ENCODE measurements at regions not wholly inside any gene's neighbourhood (a gene's known extent, or its start where the extent isn't known, plus 50 kb on each side); places are given as distances from the start of the nearest gene placed in this dataset.
"Not testable (repeated sequence)": the region's sequence is repeated elsewhere in the genome, so short reads cannot be mapped to it uniquely, and the experiment has no call there.

DNA sequence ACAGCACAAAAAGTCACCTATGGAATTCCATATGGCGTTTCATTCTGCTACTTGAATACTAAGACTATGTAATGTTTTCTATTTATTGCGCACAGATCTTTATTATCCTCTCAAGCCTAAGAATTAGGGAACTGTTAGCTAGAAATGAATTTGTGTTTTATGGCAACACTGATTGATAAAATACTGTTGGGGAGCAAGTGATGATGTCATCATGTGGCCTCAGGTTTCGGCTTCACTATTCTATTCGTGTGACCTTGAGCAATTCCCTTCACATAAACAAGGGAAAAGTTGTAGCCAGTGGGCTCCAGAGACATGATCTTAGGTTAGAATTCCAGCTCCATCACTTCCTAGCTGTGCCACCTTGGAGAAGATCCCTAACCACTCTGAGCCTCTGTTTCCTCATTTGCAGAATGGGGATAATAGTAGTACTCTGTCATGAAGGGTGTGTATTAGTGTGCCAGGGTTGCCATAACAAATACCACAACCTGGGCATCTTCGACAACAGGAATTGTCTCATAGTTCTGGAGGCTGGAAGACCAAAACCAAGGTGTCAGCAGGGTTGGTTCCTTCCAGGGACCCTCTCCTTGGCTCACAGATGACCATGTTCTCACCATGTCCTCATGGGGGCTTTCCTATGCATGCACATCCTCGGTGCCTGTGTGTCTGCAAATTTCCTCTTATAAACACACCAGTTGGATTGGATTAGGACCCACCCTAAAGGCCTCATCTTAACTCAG, 371.2 kb downstream of the RRAGC start:
- FAIRE-seq: no peak

GRCh38 chr1:38487396-38487795, 372.2 kb downstream of the RRAGC start:
- DNase-seq (ENCODE audit: low spot score in 2 of 2): no peak
- FAIRE-seq: no peak

More for the DNA sequence above, 371.2 kb downstream of the RRAGC start:
- DNase-seq (ENCODE audit: low spot score in 2 of 2): no peak

- FAIRE-seq: no peak
- no peak for DNase-seq (ENCODE audit: low spot score in 2 of 2)
These were observed 373.5 kb downstream of the RRAGC start for GRCh38 chr1:38486085-38486484.

- DNase-seq (ENCODE audit: low spot score in 2 of 2): no peak
- no peak for FAIRE-seq
These were observed 377.4 kb downstream of the RRAGC start for GRCh38 chr1:38481871-38482826.

GRCh38 chr1:38479662-38480061, 379.9 kb downstream of the RRAGC start:
- FAIRE-seq; DNase-seq (ENCODE audit: low spot score in 2 of 2): not testable (repeated sequence)

- DNase-seq (ENCODE audit: low spot score in 2 of 2) (no peak), FAIRE-seq (no peak)
These were observed 381.8 kb downstream of the RRAGC start for GRCh38 chr1:38477811-38478210.

- DNase-seq (ENCODE audit: low spot score in 2 of 2): no peak
- FAIRE-seq: no peak
These were observed 382.8 kb downstream of the RRAGC start for GRCh38 chr1:38476850-38477178.

GRCh38 chr1:38476111-38476849, 383.3 kb downstream of the RRAGC start:
- DNase-seq (ENCODE audit: low spot score in 2 of 2): peak; percentile 35 to 63
- FAIRE-seq: no peak

GRCh38 chr1:38475624-38476005, 384.0 kb downstream of the RRAGC start:
- FAIRE-seq (no peak), DNase-seq (ENCODE audit: low spot score in 2 of 2) (no peak)

DNA sequence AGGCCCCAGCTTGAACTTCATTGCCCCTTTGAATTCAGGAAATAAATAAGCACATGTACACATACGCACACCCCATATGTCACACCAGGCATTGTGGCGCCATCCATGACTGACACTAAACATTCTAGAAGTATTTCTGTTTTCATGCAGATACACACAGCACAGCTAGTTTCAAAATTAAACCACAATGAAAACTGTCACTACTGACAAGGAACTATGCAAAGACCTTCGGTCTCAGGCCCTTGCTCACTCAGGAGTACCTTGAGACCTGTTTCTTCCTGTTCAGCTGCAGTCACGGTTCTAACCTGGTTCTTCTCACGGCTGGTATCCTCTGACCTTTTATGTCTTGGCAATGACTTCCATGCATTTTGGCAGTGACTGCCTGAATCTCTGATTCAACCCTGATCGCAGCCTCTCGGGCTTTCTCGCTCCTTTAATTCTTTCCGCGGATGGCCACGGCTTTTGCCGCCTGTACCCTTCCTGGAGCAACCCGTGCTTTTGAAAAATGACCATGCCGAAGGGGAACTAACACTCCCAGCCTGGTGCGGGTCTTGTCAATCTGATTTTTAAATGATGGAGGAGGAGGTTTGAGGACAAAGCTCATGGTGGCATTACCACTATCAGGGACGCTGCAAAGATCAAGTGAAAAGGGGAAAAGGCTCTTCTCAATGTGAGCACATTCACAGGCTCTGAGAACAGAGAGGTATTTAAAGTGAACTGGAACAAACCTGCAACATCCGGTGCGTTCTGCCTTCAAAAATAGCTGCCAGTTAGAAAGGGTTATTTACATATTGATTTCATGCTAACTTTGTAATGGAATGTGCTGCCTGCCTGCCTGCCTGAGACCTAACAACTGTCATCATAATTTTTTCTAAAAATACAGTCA, 384.6 kb downstream of the RRAGC start:
- no peak for DNase-seq (ENCODE audit: low spot score in 2 of 2)
- FAIRE-seq: no peak

DNA sequence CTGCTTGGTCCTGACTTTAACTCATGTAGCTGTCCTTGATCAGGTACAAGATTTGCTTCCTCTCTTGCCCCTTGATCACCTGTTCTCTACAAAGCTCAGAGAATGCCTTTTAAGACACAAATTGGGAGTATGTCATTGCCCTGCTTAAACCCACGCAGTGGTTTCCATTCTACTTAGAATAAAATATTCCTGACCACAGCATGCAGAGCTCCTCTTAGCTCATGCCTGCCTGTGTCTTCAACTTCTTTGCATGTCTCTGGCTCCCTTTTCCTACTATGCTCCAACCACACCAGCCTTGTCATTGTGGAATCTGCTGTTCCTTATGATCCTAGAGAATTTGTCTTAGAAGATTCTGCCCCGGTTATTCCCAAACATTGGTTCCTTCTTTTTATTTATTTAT, 393.1 kb downstream of the RRAGC start:
- FAIRE-seq (no peak), DNase-seq (ENCODE audit: low spot score in 2 of 2) (no peak)

- FAIRE-seq (no peak), DNase-seq (ENCODE audit: low spot score in 2 of 2) (no peak)
These were observed 394.1 kb downstream of the RRAGC start for GRCh38 chr1:38465460-38465859.

DNA sequence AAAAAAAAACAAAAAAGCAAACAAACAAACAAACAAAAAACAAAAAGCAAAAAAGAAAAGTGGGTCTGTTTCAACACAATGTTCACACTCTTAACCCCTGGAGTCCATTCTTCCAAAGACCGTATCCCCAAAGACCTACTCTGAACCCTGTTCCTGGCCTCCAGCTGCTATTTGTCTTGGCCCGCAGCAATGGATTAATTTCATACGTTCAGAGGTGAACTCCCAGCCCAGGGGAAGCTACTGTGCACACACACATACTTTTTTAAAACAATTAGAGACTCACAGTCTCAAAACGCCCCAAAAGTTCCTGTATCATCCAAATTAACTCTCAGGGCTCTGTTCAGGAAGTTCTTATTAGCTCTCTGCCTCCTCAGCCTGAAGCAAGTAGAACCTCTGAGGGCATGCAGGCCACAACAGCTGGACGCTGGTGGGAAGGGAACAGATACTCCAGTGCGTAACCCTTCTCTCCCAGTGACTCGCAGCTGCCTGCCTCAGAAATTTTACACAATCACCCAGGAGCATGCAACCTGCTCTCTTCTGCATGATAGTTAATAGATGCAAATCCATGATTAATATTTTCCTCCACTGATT, 395.4 kb downstream of the RRAGC start:
- FAIRE-seq (no peak), DNase-seq (ENCODE audit: low spot score in 2 of 2) (no peak)

- DNase-seq (ENCODE audit: low spot score in 2 of 2) (no peak), FAIRE-seq (no peak)
These were observed 396.5 kb downstream of the RRAGC start for GRCh38 chr1:38463074-38463473.

DNA sequence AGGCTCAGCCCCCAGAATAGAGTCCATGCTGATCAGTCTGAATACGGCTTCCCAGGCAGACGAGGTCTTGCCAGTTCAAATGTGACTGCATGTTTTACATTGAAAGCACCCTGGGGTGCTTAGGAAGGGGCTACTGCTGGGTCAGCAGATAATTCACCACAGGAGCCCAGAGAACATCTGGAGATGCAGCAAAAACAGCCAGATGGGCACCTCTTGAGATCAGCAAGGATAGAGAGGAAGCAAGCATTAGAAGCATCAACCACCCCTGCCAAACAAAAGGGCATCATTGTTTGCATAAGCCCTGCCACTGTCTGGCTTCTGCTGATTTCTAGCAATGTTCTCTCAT, 403.1 kb downstream of the RRAGC start:
- FAIRE-seq (no peak), DNase-seq (ENCODE audit: low spot score in 2 of 2) (no peak)

DNA sequence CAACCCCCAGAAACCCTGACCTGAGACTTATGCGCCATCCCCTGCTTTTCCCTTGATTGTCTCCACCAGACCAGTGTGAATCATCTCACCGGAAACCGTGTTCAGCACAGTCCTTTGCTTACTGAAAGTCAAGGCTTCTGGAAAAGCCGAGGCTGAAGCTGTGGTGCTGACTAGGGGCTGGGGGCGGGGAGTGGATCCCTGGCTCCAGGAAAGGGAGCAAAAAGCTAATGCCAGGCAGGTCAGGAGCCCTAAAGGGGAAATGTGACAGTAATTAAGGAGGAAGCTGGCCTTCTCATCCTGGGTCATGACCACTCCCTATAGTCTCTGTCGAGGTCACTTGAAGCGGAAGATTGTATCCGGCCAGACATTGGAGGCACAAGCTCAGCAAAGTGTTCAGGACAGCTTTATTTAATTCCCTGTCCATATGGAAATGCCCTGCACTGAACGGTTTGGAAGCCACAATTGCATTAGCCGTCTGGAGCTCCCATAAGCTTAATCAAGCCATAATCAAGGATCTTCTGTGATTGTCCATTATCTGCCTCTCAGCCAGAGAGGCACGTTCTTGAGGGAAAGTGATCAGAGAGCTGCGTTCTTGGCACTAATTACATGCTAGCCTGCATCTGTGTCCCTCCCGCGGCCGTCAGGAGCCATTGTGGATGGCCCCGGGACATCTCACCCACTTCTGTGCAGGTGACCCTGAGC, 403.6 kb downstream of the RRAGC start:
- FAIRE-seq (no peak), DNase-seq (ENCODE audit: low spot score in 2 of 2) (no peak)

DNA sequence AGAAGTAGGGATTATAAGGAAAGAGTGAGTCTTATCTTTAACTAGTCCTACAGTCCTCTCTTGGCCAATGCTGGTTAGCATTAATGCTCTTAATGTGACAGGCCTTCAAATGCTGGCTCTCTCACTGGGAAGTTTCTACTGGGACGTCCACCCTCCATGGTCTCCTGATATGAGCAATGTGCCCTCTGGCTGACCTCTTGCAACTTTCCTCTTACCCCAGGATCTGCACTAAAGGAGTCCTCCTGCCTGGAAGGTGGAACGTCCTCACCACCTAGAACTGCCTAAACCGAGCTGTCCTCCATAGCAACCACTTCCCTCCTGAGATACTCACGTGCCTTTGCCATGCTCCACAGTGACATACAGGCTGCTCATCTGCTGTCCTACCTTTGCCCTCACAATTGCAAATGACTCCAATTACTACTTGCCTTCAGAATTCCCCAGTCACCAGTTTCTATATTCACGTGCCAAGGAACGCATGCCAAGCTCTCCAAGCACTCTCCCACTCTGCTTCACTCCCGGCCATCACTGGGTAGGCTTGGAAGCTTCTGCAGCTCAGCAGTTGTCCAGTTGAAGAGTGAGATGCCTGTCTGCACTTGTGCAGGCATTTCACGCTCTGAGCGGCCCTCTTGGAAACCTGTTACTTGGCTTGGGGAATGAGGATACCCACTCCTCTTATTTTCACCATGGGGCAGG, 404.7 kb downstream of the RRAGC start:
- no peak for FAIRE-seq

GRCh38 chr1:38454236-38454635, 405.3 kb downstream of the RRAGC start:
- no peak for DNase-seq (ENCODE audit: low spot score in 2 of 2)
- FAIRE-seq: no peak

More for the DNA sequence above, 404.7 kb downstream of the RRAGC start:
- no peak for DNase-seq (ENCODE audit: low spot score in 2 of 2)

DNA sequence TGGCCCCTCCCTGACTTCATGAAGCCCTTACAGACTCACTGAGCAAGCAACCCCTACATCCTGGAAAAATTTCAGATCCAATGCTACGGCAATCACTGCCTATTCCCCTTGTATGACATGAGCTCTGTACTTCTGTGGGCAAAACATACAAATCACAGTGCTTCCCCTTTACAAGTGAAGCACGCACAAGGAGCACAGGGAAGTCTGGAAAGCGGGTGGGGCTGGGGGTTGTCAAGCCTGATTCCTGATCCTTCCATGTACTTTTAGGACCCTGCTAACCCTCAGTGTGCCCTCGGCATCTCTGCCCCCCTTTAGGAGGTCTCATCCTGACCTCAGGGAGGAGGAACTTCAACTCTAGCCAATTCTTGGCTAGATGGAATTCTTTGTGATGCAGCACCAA, 405.7 kb upstream of the POU3F1 start:
- DNase-seq (ENCODE audit: low spot score in 2 of 2) (no peak), FAIRE-seq (no peak)
